GM19395 (cell line): ENCODE measurements at regions not wholly inside any gene's neighbourhood (a gene's known extent, or its start where the extent isn't known, plus 50 kb on each side); places are given as distances from the start of the nearest gene placed in this dataset.

ENCODE experiments used
- ATAC-seq: cut with Tn5 transposase; IDR thresholded peaks from one replicate; pipeline ENCODE4 v1.9.1; 2021; ENCODE audit warnings: mild to moderate bottlenecking, moderate library complexity; ENCODE audit not compliant: unreplicated experiment

DNA sequence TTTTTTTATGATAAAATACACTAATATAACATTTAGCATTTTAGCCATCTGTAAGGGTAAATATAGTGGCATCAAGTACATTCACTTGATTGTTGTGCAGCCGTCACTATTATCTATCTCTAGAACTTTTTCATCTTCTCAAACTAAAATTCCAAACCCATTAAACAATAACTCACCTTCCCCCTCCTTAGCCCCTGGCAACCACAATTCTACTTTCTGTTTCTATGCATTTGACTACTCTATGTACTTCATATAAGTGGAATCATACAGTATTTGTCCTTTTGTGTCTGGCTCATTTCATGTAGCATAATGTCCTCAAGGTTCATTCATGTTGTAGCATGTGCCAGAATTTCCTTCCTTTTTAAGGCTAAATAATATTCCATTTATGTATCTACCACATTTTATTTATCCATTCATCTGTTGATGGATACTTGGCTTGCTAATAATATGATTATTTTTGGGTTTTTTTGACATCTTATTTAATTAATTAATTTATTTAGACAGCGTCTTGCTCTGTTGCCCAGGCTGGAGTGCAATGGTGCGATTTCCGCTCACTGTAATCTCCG lies 69.6 kb upstream of the MACF1 start:
- ATAC-seq = no peak

DNA sequence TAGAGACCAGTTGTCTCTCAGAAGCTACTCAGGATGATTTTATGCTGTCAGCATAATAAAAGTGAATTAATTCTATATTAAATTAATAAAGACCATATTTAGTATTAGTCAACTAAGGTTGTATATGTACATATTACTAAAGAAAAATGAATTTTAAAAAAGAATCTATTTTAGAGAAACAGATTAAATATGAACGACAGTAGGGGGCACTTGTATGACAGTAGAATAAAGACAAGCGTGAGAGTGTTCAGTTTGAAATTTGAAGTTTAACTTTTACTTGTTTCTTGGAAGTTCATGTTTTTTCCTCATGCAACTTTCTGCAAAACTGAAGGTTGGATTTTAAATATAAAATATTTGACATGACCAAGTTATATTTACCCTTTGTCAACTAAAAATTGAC lies 67.9 kb upstream of the MACF1 start:
- no peak for ATAC-seq

DNA sequence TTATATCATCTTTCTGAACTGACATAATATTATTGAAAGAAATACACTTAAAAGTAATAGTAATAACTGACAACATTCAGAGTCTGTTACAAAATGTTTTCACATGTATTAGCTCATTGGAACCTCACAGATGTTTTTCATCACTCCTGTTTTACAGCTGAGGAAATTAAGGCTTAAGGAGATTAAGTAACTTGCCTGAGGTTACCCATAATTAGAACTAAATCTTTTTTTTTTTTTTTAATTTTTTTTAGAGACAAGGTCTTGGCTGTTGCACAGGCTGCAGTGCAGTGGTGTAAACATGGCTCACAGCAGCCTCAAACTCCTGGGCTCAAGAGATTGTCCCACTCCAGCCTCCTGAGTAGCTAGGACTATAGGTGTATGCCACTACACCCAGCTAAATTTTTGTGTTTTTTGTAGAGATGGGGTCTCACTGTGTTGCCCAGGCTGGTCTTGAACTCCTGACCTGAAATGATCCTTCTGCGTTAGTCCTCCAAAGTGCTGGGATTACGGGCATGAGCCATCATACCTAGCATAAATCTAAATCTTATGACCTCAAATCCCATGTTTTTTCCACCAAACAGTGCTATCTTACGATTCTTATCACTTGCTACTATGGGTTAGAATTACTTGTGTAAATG lies 64.7 kb upstream of the MACF1 start:
- ATAC-seq = no peak

DNA sequence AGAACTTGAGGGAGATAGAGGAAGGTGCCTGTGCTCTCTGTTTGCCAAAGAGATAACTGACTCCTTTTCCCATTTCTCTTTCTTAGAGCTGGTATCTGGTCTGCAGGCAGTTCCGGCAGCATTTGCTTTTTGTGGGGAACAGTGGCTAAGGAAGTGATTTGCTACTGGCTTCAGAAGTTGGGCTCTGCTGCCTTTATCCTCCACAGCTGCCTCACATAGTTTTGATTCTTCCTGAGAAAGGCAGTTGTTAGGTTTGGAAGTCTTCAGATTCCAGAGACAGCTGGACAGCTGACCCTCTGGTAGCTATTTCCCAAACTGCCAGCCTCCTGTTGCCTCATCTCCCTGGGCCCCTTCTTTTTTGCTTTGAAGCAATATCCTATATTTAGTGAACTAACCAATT lies 62.6 kb upstream of the MACF1 start:
- no peak for ATAC-seq

DNA sequence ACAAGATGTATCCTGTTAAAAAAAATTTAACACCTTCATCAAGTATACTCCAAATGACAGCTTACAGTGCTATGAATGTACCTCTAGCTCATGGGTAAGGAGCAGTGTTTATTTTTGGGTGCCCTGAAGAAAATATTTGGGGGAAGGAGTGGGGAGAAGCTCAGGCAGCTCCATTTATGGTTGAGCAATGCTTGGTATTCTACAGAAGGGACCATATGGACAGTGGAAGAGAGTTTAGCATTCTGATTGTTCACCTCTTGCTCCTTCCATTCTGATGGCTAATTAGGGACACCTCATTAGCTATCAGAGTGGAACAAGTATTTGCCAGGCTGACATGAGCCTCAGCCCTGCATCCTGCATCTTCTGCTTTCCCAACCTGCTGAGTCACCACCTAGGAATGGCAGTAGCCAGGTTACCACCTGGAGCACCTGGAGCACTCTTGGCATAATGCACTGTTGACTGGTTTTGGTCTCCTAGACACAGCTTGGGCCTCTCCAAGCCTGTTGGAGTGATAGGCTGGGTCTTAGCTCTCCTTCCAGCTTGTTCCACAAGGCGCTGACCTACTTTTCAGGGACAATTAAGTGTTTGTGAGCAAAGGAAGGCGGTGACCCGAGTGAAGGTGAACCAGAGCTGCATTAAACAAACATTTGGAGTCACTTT lies 62.0 kb upstream of the MACF1 start:
- ATAC-seq = no peak

DNA sequence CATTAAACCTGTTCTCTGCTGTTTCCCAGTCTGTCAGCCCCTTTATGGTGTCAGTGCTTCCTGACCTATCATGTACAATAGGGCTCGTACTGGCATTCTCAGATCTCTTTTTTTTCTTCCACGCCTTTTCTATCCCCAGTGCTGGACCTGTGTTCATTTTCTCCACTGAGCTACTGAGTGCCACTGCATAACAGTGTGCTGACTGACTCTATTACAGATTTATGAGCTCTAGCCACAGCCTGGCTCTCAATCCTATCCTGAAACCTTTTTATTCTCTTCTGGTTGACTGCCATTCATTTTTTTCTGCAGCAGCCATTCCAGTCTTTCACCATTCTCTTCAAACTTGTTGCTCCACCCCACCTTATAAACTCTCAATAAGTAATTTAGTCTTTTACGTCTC lies 59.6 kb upstream of the MACF1 start:
- ATAC-seq = no peak

DNA sequence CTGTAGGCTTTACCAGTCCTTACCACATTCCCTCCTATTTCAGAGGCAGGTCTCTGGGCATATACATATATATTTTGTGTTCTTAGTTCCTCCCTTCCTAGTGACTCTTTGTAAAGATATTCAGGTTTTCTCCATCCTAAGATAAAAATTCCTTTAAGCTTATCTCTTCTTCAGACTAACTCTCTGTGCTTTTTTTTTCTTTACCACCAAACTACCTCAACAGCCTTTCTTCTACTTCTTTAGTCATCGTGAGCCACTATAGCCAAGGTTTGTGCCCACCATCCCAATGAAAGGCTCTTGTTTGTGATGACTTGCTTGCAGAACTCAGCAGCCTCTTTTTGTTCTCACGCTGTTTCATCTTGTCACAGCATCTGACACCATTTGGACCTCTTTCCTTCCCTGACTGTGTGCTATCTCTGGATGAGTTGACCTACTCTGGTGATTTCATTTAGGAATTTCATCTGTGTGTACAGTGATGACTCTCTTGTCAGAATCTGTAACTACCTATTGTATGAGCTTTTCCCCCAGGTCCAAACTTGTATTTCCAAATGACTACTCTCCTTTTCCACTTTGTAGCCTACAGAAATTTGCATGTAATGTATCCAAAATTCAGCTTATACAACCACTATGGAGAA lies 59.0 kb upstream of the MACF1 start:
- no peak for ATAC-seq

DNA sequence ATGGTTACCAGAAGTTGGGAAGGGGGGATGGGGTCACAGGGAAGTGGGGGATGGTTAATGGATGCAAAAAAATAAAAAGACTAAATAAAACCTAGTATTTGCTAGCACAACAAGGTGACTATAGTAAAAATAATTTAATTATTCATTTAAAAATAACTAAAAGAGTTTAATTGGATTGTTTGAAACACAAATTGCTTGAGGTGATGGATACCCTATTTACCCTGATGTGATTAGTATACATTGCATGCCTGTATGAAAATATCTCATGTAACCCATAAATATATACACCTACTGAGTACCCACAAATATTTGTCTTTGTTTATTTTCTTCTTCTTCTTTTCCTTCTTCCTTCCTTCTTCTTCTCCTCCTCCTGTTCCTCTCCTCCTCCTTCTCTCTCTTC lies 57.8 kb upstream of the MACF1 start:
- ATAC-seq = no peak

DNA sequence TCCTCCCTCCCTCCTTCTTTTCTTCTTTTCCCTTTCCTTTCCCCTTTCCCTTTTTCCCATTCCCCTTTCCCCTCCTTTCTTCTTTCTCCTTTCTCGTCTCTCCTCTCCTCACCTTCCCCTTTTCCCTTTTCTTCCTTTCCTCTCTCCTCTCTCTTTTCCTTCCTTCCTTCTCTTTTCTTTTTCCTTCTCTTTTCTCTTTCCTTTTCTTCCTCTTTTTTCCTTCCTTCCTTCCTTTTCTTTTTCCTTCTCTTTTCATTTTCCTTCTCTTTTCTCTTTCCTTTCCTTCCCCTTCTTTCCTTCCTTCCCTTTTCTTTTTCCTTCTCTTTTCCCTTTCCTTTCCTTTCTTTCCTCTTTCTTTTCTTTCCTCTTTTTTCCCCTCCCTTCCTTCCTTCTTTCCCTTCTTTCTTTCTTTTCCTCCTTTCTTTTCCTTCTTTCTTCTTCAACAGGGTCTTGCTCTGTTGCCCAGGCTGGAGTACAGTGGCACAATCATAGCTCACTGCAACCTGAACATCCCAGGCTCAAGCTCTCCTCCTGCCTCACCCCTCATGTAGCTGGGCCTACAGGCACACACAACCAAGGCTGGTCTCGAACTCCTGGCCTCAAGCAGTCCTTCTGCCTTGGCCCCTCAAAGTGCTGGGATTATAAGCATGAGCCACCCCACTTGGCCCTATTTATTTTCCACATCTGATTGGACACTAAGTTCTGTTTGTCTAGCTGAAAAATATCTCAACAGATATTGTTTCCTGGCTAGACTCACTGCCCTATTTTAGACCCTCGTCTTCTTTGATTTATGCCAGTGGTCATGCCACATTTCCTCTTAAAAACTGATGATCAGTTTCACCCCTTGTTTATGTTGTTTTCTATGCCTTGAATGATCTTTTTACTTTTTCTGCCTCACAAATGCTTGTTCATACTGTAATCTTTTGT lies 57.1 kb upstream of the MACF1 start:
- no peak for ATAC-seq

DNA sequence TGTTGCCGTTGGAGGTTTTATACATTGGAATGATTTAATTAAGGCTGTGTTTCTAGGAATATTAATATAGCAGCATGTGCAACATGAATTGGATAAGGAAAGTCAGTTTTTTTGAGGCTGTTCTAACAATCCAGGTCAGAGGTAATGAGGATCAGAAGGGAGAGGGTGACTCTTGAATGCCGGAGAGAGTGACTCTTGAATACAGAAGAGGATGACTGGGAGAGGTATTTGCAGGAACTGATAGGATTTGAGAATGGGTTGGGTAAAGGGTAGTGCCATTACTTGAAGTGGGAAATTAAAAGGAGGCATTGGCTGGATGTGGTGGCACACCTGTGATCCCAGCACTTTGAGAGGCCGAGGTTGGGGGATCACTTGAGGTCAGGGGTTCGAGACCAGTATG lies 55.6 kb upstream of the MACF1 start:
- ATAC-seq = no peak

DNA sequence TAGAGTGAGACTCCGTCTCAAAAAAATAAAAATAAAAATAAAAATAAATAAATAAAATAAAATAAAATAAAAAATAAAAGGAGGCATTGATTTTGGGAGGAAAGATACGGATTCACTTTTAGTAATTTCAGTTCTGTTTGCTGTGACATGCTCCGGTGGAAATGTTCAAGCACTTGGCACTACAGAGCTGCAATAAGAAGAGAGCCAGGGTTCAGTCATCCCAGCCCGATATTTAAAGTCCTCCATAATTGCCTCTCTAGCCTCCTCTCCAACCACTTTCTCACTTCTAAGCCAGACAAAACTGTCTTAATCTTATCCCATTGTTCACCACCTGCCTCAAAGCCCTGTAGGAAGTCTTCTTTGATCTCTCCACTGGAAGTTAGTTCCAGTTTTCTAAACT lies 55.0 kb upstream of the MACF1 start:
- no peak for ATAC-seq

DNA sequence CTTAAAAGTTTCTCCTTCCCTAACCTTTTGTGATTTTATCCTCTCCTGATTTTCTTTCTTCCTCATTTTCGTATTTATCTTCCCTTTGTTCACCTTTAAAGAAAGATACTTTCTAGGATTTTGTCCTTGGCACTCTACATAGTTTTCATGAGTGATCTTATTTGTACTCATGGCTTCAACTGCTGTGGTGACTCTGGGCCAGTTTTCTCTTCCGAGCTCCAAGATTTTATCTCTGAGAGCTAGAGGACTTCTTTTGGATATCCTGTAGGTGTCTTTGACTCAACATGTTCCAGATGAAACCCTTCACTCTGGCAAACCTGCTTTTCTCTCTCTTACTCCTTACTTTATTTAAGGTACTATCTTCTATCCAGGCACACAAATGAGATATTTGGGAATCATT lies 53.7 kb upstream of the MACF1 start:
- no peak for ATAC-seq

DNA sequence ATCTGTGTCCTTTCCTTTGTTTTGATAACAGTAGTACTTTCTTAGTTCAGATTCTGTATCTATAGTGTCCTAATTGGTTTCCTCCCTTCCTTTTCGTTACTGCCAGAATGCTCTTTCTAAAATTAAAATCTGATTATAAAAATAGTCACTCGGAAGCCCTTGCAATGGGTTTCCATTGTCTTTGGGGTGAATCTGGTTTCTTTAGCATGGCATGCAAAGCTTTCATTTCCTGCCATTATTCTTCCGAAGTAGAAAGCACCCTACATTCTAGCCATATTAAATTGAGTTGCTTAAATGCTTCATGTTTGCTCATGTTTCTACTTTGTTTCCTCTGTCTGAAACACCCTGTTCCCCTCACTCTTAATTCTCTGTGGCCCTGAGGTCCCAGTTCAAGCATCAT lies 53.2 kb upstream of the MACF1 start:
- ATAC-seq = no peak

DNA sequence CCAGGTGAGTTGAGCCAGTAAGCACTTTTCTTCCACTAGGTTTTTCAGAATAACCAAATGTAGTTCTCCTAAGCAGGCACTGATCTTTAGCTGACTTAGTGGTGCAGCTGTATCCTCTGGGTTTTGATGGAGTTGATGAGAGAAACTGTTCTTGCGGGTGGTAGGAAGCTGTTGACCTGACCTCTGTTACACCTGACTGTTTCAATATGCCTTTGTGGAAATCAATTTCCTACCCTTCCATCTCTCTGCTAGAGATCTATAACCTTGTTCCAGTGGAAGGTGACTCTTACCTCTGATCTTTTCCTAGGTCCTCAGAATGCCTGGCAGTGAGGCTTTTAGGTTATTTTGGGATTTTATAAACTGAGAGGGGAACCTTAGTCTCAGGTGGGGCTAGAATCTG lies 51.6 kb upstream of the MACF1 start:
- ATAC-seq = no peak

DNA sequence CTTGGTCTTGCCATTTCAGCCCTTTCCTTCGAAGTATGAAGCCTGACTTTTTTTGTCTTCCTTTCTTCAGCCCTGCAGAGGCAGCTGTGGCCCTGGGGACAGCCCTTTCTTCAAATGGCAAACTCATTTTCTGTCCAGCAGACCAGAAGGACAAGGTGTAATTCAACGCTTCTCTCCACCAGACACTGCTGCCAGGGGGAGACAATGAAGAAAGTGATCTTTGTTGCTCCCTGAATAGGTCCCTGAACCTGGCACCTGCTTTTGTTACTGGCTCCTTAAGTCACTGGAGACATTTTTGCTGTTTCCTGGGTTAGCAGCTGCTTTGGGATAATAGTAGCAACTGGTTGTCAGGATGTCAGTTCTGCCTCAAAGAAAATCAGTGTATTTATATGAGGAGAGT lies 50.8 kb upstream of the MACF1 start:
- ATAC-seq = no peak

DNA sequence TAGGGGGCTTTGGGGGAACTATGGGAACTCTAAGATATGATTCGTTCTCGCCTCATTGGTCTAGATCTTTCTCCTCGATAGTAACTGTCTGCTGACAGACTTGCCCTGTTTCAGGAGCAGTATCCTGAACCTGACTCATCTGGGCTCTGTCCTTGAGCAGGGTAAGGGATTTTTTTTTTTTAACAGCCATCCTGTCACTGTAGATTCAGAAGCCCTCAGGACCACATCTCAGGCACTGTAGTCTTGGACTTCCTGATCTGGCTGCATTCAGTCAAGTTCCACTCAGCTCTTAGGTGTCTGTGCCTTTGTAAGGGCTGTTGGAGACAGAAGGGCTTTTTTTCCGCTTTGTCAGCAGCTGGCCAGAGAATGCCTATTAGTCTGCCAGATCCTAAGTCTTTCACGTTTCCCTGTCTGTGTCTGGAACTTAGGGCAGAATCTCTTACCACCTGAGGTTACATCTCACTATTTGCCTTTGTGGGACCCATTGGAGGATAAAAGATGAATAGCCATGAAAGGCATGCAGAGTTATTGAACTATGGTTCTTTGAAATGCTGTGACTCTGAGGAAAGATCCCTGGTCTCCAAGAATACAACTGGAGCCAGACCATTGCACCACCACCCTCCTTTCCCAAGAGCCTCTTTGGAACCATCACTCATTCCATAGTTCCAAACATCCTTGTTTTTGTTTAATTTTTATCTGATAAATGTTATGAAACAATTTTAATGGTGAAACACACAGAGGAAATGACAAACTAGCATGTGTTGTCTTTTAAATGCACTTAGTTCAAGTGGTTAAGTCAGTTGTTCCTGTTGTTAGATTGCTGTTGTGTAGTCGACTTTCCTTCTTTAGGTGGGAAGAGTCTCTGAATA lies 49.7 kb upstream of the MACF1 start:
- no peak for ATAC-seq
